Stimulated activated CD8-positive, alpha-beta memory T cell treated with anti-CD3 and anti-CD28 coated beads, Interleukin-4, amount 100 ng/mL, for 48 hours (primary cell): ENCODE measurements at regions not wholly inside any gene's neighbourhood (a gene's known extent, or its start where the extent isn't known, plus 50 kb on each side); places are given as distances from the start of the nearest gene placed in this dataset.
"Not testable (repeated sequence)": the region's sequence is repeated elsewhere in the genome, so short reads cannot be mapped to it uniquely, and the experiment has no call there.

Source experiments
- DNase-seq: peaks from one replicate; pipeline ENCODE4 v3.0.0-alpha.2; 2020

- DNase-seq: no peak
Observed at GRCh38 chr4:147173322-147173721, 227.7 kb upstream of the TTC29 start.

GRCh38 chr4:147173797-147174432, 228.3 kb upstream of the TTC29 start:
- DNase-seq: no peak

- DNase-seq: no peak
Observed at GRCh38 chr4:147174591-147174990, 228.9 kb upstream of the TTC29 start.

GRCh38 chr4:147175460-147176025, 229.9 kb upstream of the TTC29 start:
- DNase-seq: no peak

- DNase-seq: no peak
Observed at GRCh38 chr4:147182041-147182440, 236.4 kb upstream of the TTC29 start.

- no peak for DNase-seq
Observed at GRCh38 chr4:147192679-147193078, 247.0 kb upstream of the TTC29 start.

- DNase-seq: no peak
Observed at GRCh38 chr4:147194114-147194513, 248.4 kb upstream of the TTC29 start.

GRCh38 chr4:147194604-147195003, 248.9 kb upstream of the TTC29 start:
- DNase-seq: no peak

- no peak for DNase-seq
Observed at GRCh38 chr4:147195386-147195785, 249.7 kb upstream of the TTC29 start.

- DNase-seq: no peak
Observed at GRCh38 chr4:147198411-147199051, 252.9 kb upstream of the TTC29 start.

- DNase-seq: no peak
Observed at GRCh38 chr4:147201016-147201415, 255.4 kb upstream of the TTC29 start.

- DNase-seq: no peak
Observed at GRCh38 chr4:147206807-147207206, 261.1 kb upstream of the TTC29 start.

- DNase-seq: no peak
Observed at GRCh38 chr4:147207911-147208310, 262.2 kb upstream of the TTC29 start.

- DNase-seq: no peak
Observed at GRCh38 chr4:147217655-147218054, 263.2 kb upstream of the EDNRA start.

- DNase-seq: no peak
Observed at GRCh38 chr4:147219145-147219544, 261.8 kb upstream of the EDNRA start.

GRCh38 chr4:147220833-147221232, 260.1 kb upstream of the EDNRA start:
- DNase-seq: no peak

- no peak for DNase-seq
Observed at GRCh38 chr4:147222906-147223305, 258.0 kb upstream of the EDNRA start.

GRCh38 chr4:147223576-147223975, 257.3 kb upstream of the EDNRA start:
- DNase-seq: no peak

- no peak for DNase-seq
Observed at GRCh38 chr4:147236806-147237205, 244.1 kb upstream of the EDNRA start.

GRCh38 chr4:147244786-147245185, 236.1 kb upstream of the EDNRA start:
- no peak for DNase-seq

GRCh38 chr4:147246096-147246495, 234.8 kb upstream of the EDNRA start:
- DNase-seq: no peak

GRCh38 chr4:147246528-147246927, 234.4 kb upstream of the EDNRA start:
- not testable (repeated sequence) for DNase-seq

GRCh38 chr4:147247579-147247978, 233.3 kb upstream of the EDNRA start:
- no peak for DNase-seq

GRCh38 chr4:147250062-147250461, 230.8 kb upstream of the EDNRA start:
- no peak for DNase-seq

- DNase-seq: not testable (repeated sequence)
Observed at GRCh38 chr4:147255268-147255667, 225.6 kb upstream of the EDNRA start.
